Gastroesophageal sphincter (tissue), 4 donors: ENCODE measurements at regions not wholly inside any gene's neighbourhood (a gene's known extent, or its start where the extent isn't known, plus 50 kb on each side); places are given as distances from the start of the nearest gene placed in this dataset.

Experiments used
- ATAC-seq: fragments of 150-250 bp; one replicate; pipeline ENCODE4 v1.9.1; 2016; ENCODE audit warnings: mild to moderate bottlenecking, moderate library complexity
- H3K27ac ChIP-seq, 4 donors: fragments of 200-600 bp; sonication (generic) in 3 of 4; 1 replicate in 3 of 4; 2 replicates in 1 of 4; pipeline ENCODE4 v1.5.1; 2016 to 2019
- H3K27me3 ChIP-seq: fragments of 200-600 bp; sonication (generic); one replicate; pipeline ENCODE4 v1.5.1; 2019
- H3K36me3 ChIP-seq, 2 donors: fragments of 200-600 bp; sonication (generic); one replicate each; pipeline ENCODE4 v1.5.1; 2019; ENCODE audit warnings: control low read depth in 1 of 2
- H3K4me1 ChIP-seq, 3 donors: fragments of 200-600 bp; sonication (generic); 1 replicate in 2 of 3; 2 replicates in 1 of 3; pipeline ENCODE4 v1.5.1; 2016 to 2019; ENCODE audit warnings: control low read depth in 2 of 3
- H3K4me3 ChIP-seq, 2 donors: fragments of 200-600 bp; sonication (generic); one replicate each; pipeline ENCODE4 v1.5.1; 2019; ENCODE audit warnings: mild to moderate bottlenecking in 1 of 2, moderate library complexity in 1 of 2
- H3K9me3 ChIP-seq, 3 donors: fragments of 200-600 bp; sonication (generic); one replicate each; pipeline ENCODE4 v1.5.1; 2017 to 2019; ENCODE audit warnings: control low read depth in 2 of 3
- CTCF ChIP-seq, 4 experiments: fragments of 200-600 bp in 2 of 4; fragments of 450-650 bp in 2 of 4; sonication (generic) in 1 of 4; IDR thresholded peaks; one replicate each; pipeline ENCODE4 v1.5.1; 2017 to 2019; ENCODE audit warnings: antibody characterized with exemption in 4 of 4, mild to moderate bottlenecking in 2 of 4, moderate library complexity in 2 of 4
- EP300 ChIP-seq: sonication (generic); formaldehyde crosslinking; IDR thresholded peaks from one replicate; pipeline ENCODE4 v1.6.1; 2017; ENCODE audit warnings: antibody characterized with exemption, mild to moderate bottlenecking
- POLR2A ChIP-seq, 2 donors: fragments of 450-650 bp; IDR thresholded peaks; one replicate each; pipeline ENCODE4 v1.6.1; 2017; ENCODE audit warnings: antibody characterized with exemption in 2 of 2, mild to moderate bottlenecking in 2 of 2, moderate library complexity in 1 of 2
- POLR2AphosphoS5 ChIP-seq: sonication (generic); formaldehyde crosslinking; IDR thresholded peaks from one replicate; pipeline ENCODE4 v1.6.1; 2017; ENCODE audit warnings: antibody characterized with exemption
- WGBS, 2 donors: methylation state at CpG; one replicate each; pipeline ENCODE4 v1.1.5; 2018; ENCODE audit warnings: low coverage in 1 of 2; 5-methylcytosine and 5-hydroxymethylcytosine counted together

- H3K4me3 ChIP-seq, result no peak overlapping the region
- TF ChIP-seq POLR2AphosphoS5, result no peak
- no peak for TF ChIP-seq EP300
- TF ChIP-seq CTCF (IDR thresholded peaks at IDR 0.05), result no peak
- no peak for TF ChIP-seq POLR2A (IDR thresholded peaks at IDR 0.05)
- H3K9me3 ChIP-seq, result no peaks in the 10 kb centered on the region
- no peaks in the 10 kb centered on the region for H3K36me3 ChIP-seq
- peak overlapping the region in 1 of 4 donors; percentile 34 for H3K27ac ChIP-seq
- peaks cover 3 to 17% (median 10%) of the 10 kb centered on the region in 3 donors for H3K4me1 ChIP-seq
- H3K27me3 ChIP-seq, result no peaks in the 10 kb centered on the region
- WGBS, 2 donors, result 86 to 88% methylated on average over 1 of the region's 1 CpG
- ATAC-seq, result no peak
Observed at GRCh38 chr3:30344288-30344687, 262.1 kb upstream of the TGFBR2 start.

- ATAC-seq, result no peak
- Histone ChIP-seq H3K36me3 (no peaks in the 10 kb centered on the region), H3K27ac (no peak overlapping the region), H3K9me3 (no peaks in the 10 kb centered on the region), H3K27me3 (no peaks in the 10 kb centered on the region), H3K4me1 (peaks cover under 1 to 26% (median 7%) of the 10 kb centered on the region in 3 donors), H3K4me3 (no peak overlapping the region)
- no peak for TF ChIP-seq EP300
- no peak for TF ChIP-seq POLR2AphosphoS5
- TF ChIP-seq POLR2A (IDR thresholded peaks at IDR 0.05), result no peak
- no peak for TF ChIP-seq CTCF (IDR thresholded peaks at IDR 0.05)
Observed at GRCh38 chr3:30346933-30347320, 259.5 kb upstream of the TGFBR2 start.

- WGBS, 2 donors, result 37 to 78% methylated on average over 1 of the region's 1 CpG
- Histone ChIP-seq H3K4me3 (no peak overlapping the region), H3K9me3 (no peaks in the 10 kb centered on the region), H3K4me1 (peaks cover 0 to 22% (median 2%) of the 10 kb centered on the region in 3 donors), H3K27ac (no peak overlapping the region), H3K36me3 (no peaks in the 10 kb centered on the region), H3K27me3 (no peaks in the 10 kb centered on the region)
- ATAC-seq, result no peak
- TF ChIP-seq POLR2AphosphoS5 (no peak), EP300 (no peak), CTCF (IDR thresholded peaks at IDR 0.05) (no peak), POLR2A (IDR thresholded peaks at IDR 0.05) (no peak)
Observed at GRCh38 chr3:30347679-30348216, 258.7 kb upstream of the TGFBR2 start.

GRCh38 chr3:30349507-30349906 is 256.9 kb upstream of the TGFBR2 start:
- Histone ChIP-seq H3K4me3 (no peak overlapping the region), H3K4me1 (peaks cover 3 to 32% (median 4%) of the 10 kb centered on the region in 3 donors), H3K36me3 (no peaks in the 10 kb centered on the region), H3K27ac (no peak overlapping the region), H3K27me3 (no peaks in the 10 kb centered on the region), H3K9me3 (no peaks in the 10 kb centered on the region)
- TF ChIP-seq CTCF (IDR thresholded peaks at IDR 0.05) (no peak), POLR2A (IDR thresholded peaks at IDR 0.05) (no peak), POLR2AphosphoS5 (no peak), EP300 (no peak)
- no peak for ATAC-seq
- 74 to 92% methylated on average over 2 to 3 of the region's 3 CpGs for WGBS, 2 donors

- no peaks in the 10 kb centered on the region for H3K9me3 ChIP-seq
- no peak for TF ChIP-seq POLR2A (IDR thresholded peaks at IDR 0.05)
- TF ChIP-seq POLR2AphosphoS5, result no peak
- no peak for TF ChIP-seq EP300
- H3K36me3 ChIP-seq, result no peaks in the 10 kb centered on the region
- 48 to 78% methylated on average over 1 to 3 of the region's 4 CpGs for WGBS, 2 donors
- ATAC-seq, result no peak
- H3K4me1 ChIP-seq, result peaks cover 6 to 37% (median 9%) of the 10 kb centered on the region in 3 donors
- no peak overlapping the region for H3K4me3 ChIP-seq
- peak overlapping the region in 1 of 4 donors; percentile 4 for H3K27ac ChIP-seq
- H3K27me3 ChIP-seq, result no peaks in the 10 kb centered on the region
Observed at GRCh38 chr3:30350011-30350410, 256.4 kb upstream of the TGFBR2 start.
